Heart left ventricle (tissue), 16 donors: ENCODE measurements at regions not wholly inside any gene's neighbourhood (a gene's known extent, or its start where the extent isn't known, plus 50 kb on each side); places are given as distances from the start of the nearest gene placed in this dataset.

Experiments
- ATAC-seq, 4 donors: fragments of 200-7000 bp; cut with Tn5 transposase; one replicate each; pipeline ENCODE4 v1.9.1; 2020 to 2022; ENCODE audit warnings: moderate library complexity in 4 of 4, mild to moderate bottlenecking in 3 of 4, moderate number of reproducible peaks in 1 of 4
- DNase-seq, 5 donors: peaks; one replicate each; pipeline ENCODE4 v3.0.0-alpha.2; 2020
- H3K27ac ChIP-seq, 12 donors: fragments of 200-600 bp; sonication (generic) in 4 of 12; one replicate each; pipeline versions ENCODE4 v1.5.0 to v1.8.0; 2016 to 2022; ENCODE audit warnings: mild to moderate bottlenecking in 2 of 12
- H3K27me3 ChIP-seq, 9 donors: fragments of 200-600 bp; sonication (generic) in 2 of 9; one replicate each; pipeline versions ENCODE4 v1.5.1 to v1.8.0; 2016 to 2022; ENCODE audit warnings: mild to moderate bottlenecking in 3 of 9
- H3K36me3 ChIP-seq, 9 donors: fragments of 200-600 bp; sonication (generic) in 2 of 9; one replicate each; pipeline versions ENCODE4 v1.5.0 to v1.8.0; 2018 to 2022; ENCODE audit warnings: mild to moderate bottlenecking in 2 of 9
- H3K4me1 ChIP-seq, 12 donors: fragments of 200-600 bp; sonication (generic) in 4 of 12; one replicate each; pipeline versions ENCODE4 v1.5.0 to v1.8.0; 2016 to 2022; ENCODE audit warnings: mild to moderate bottlenecking in 3 of 12
- H3K4me3 ChIP-seq, 12 donors: fragments of 200-600 bp; sonication (generic) in 4 of 12; one replicate each; pipeline versions ENCODE4 v1.5.0 to v1.8.0; 2017 to 2022; ENCODE audit warnings: mild to moderate bottlenecking in 9 of 12, moderate library complexity in 4 of 12
- H3K9me3 ChIP-seq, 12 donors: fragments of 200-600 bp; sonication (generic) in 4 of 12; one replicate each; pipeline versions ENCODE4 v1.5.0 to v1.8.0; 2016 to 2022; ENCODE audit warnings: mild to moderate bottlenecking in 1 of 12
- CTCF ChIP-seq, 12 donors: fragments of 200-600 bp; sonication (generic) in 4 of 12; IDR thresholded peaks; one replicate each; pipeline versions ENCODE4 v1.5.0 to v1.8.0; 2018 to 2022; ENCODE audit warnings: antibody characterized with exemption in 12 of 12, mild to moderate bottlenecking in 5 of 12
- POLR2A ChIP-seq, 2 donors: fragments of 450-650 bp; IDR thresholded peaks; one replicate each; pipeline ENCODE4 v1.6.1; 2017; ENCODE audit warnings: antibody characterized with exemption in 2 of 2, mild to moderate bottlenecking in 2 of 2, moderate library complexity in 2 of 2
- WGBS, 4 donors: extraction: QIAGEN DNeasy Blood & Tissue Kit in 2 of 4; methylation state at CpG; one replicate each; pipeline versions ENCODE4 v1.1.5 to v1.1.7; 2013 to 2018; 5-methylcytosine and 5-hydroxymethylcytosine counted together
- intact Hi-C, 10 donors: fragments of 100-400 bp; cut with DNase I; formaldehyde crosslinking; loops; one replicate each; pipeline versions ENCODE4 v1.11.1 to v1.14.2; 2022
- donor health status: ischemic (EF 13 %, LVEDD 7.1; RV severe dilation, severe dysfunction).
- donor health status: healthy with polysubstance abuse.
- donor health status: DM: no; HTN: yes; CAD: no.
- donor health status: DM: no; HTN: no; CAD: no.
- donor health status: ischemic (EF 25% LVEDD 6.9; RV normal size, moderate dysfunction).
- donor health status: ischemic (EF 25% LVEDD 5.7; RV mildly dilated, moderate dysfunction).
- donor health status: healthy.
- donor health status: DM: yes; HTN: yes; CAD: no.
- donor health status: ischemic (EF 35%, LVEDD 5.7; RV mildly dilated, moderate dysfunction).
- donor health status: nonischemic (EF 11% LVEDD 7.7; RV severe dilation, severe dysfunction).
- donor health status: DM: yes; HTN: yes; CAD: no.
- donor health status: PGD.
- donor health status: ischemic (EF 29% LVEDD 5.4; RV normal size, mild dysfunction).
- donor health status: nonischemic (EF 23%, LVEDD 6.1; RV moderate dilation, normal function).

GRCh38 chr18:57925706-57926105, 118.3 kb upstream of the NEDD4L start:
- TF ChIP-seq POLR2A (IDR thresholded peaks at IDR 0.05) (no peak), CTCF (IDR thresholded peaks at IDR 0.05) (no peak)
- H3K27ac ChIP-seq = no peak overlapping the region
- WGBS, 4 donors = 91 to 97% (median 95%) methylated on average over 1 of the region's 1 CpG
- no peaks in the 10 kb centered on the region for H3K36me3 ChIP-seq
- no peaks in the 10 kb centered on the region for H3K27me3 ChIP-seq
- ATAC-seq (no peak), DNase-seq (no peak)
- intact Hi-C loops = no loop called here
- H3K4me3 ChIP-seq = no peak overlapping the region
- H3K9me3 ChIP-seq = no peaks in the 10 kb centered on the region
- no peaks in the 10 kb centered on the region for H3K4me1 ChIP-seq

DNA sequence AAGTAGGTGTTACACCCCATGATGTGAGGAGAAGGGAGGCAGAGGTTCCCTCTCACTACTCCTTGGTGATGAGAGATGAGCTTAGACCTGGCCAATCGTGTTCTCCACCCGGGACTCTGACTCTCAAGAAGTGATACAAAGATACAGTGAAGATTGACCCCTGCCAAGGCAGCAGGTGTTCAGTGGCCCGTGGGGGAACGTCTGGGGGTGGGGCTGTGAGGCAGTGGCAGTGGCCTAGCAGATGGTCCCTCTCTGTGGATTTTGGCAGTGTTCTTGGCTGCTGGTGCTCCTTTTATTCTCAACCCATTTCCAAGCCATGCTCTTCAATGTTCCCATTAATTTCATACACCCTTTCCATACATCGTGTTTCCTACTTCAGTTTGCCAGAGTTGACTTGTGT, 120.4 kb upstream of the NEDD4L start:
- ATAC-seq (no peak), DNase-seq (no peak)
- Histone ChIP-seq H3K27ac (no peak overlapping the region), H3K27me3 (no peaks in the 10 kb centered on the region), H3K36me3 (no peaks in the 10 kb centered on the region), H3K4me3 (no peak overlapping the region), H3K9me3 (no peaks in the 10 kb centered on the region), H3K4me1 (no peaks in the 10 kb centered on the region)
- 63 to 71% (median 69%) methylated on average over 5 of the region's 5 CpGs for WGBS, 4 donors
- TF ChIP-seq CTCF (IDR thresholded peaks at IDR 0.05) (no peak), POLR2A (IDR thresholded peaks at IDR 0.05) (no peak)
- intact Hi-C loops = no loop called here

- TF ChIP-seq POLR2A (IDR thresholded peaks at IDR 0.05) (no peak), CTCF (IDR thresholded peaks at IDR 0.05) (no peak)
- intact Hi-C loops = no loop called here
- Histone ChIP-seq H3K27ac (no peak overlapping the region), H3K4me3 (no peak overlapping the region), H3K27me3 (no peaks in the 10 kb centered on the region), H3K4me1 (no peaks in the 10 kb centered on the region), H3K9me3 (no peaks in the 10 kb centered on the region), H3K36me3 (no peaks in the 10 kb centered on the region)
- DNase-seq (no peak), ATAC-seq (no peak)
- 89 to 94% (median 91%) methylated on average over 3 of the region's 3 CpGs for WGBS, 4 donors
These were observed 119.8 kb upstream of the ATP8B1 start for GRCh38 chr18:57922885-57923284.

DNA sequence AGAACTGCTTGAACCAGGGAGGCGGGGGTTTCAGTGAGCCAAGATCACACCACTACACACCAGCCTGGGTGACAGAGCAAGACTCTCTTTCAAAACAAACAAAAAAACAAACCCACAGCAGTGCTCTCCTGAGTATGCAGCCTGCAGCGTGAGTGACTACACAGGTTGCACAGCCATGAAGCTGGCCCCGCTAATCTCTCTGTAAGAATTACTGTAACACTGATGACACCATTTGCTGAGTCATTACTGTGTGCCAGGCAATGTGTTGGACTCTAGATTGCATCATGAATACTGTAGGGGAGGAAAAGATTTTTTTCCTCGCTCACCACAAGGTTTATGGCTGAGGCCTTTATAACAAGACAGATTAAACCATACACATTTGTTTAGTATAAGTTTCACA, 118.6 kb upstream of the ATP8B1 start:
- DNase-seq = no peak
- Histone ChIP-seq H3K4me3 (no peak overlapping the region), H3K9me3 (no peaks in the 10 kb centered on the region), H3K36me3 (no peaks in the 10 kb centered on the region), H3K27me3 (no peaks in the 10 kb centered on the region), H3K4me1 (peaks cover 0 to under 1% (median 0%) of the 10 kb centered on the region in 12 donors), H3K27ac (no peak overlapping the region)
- intact Hi-C loops = no loop called here
- TF ChIP-seq POLR2A (IDR thresholded peaks at IDR 0.05) (no peak), CTCF (IDR thresholded peaks at IDR 0.05) (no peak)
- ATAC-seq = no peak
- WGBS, 4 donors = 92 to 95% (median 94%) methylated on average over 4 of the region's 4 CpGs
